ENCODE measurements at regions not wholly inside any gene's neighbourhood (a gene's known extent, or its start where the extent isn't known, plus 50 kb on each side); places are given as distances from the start of the nearest gene placed in this dataset.

DNA sequence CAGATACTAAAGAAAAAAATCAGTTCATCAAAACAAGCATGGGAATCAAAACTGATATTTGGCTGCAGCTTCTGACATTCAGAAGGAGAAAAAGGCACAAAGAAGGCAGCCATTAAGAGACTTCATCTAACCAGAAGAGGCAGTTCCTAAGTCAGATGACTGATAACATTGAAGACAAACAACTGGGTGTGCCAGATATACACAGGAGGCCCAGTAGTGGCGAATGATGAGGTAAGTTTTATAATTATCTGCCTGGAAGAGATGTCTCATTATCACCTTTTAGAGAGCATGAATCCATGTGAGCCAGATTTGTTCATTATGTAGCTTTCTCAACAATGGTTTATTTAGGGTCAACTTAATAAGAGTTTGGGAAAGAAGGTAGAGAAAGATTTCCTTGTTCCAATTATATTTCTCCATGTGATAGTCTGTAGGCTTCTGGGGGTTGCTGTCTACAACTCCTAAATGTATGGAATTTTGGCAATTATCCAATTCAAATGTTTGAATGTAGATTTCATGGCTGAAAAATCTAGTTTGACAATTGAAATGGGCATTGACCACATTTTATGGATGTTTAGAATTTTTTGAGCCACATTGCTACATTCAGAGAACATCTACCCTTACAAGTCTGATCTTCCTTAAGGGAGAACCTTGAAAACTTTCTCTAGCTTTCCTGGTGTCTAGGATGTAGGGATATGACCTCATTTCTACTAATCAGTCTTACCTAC lies 50.4 kb upstream of the RASGRF1 start:
- peaks cover 3% of the 10 kb centered on the region for H3K27me3 ChIP-seq (ENCODE audit: control insufficient read depth, insufficient read depth, low read length)
- no peak overlapping the region for H3K4me3 ChIP-seq (ENCODE audit: low read depth, low read length)
- TF ChIP-seq, protein P1, sequence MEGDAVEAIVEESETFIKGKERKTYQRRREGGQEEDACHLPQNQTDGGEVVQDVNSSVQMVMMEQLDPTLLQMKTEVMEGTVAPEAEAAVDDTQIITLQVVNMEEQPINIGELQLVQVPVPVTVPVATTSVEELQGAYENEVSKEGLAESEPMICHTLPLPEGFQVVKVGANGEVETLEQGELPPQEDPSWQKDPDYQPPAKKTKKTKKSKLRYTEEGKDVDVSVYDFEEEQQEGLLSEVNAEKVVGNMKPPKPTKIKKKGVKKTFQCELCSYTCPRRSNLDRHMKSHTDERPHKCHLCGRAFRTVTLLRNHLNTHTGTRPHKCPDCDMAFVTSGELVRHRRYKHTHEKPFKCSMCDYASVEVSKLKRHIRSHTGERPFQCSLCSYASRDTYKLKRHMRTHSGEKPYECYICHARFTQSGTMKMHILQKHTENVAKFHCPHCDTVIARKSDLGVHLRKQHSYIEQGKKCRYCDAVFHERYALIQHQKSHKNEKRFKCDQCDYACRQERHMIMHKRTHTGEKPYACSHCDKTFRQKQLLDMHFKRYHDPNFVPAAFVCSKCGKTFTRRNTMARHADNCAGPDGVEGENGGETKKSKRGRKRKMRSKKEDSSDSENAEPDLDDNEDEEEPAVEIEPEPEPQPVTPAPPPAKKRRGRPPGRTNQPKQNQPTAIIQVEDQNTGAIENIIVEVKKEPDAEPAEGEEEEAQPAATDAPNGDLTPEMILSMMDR (IDR thresholded peaks at IDR 0.05; ENCODE audit: insufficient read depth, low read length, poor library complexity, severe bottlenecking), result no peak

More for the DNA sequence above, 50.4 kb upstream of the RASGRF1 start:
- H3K36me3 ChIP-seq (ENCODE audit: control insufficient read depth, insufficient read depth, low read length), result no peaks in the 10 kb centered on the region
- no peak for DNase-seq (ENCODE audit: low read depth)

Data from kidney epithelial cell (primary cell).